ENCODE measurements at regions not wholly inside any gene's neighbourhood (a gene's known extent, or its start where the extent isn't known, plus 50 kb on each side); places are given as distances from the start of the nearest gene placed in this dataset.

GRCh38 chr18:45374878-45375630 lies 240.2 kb upstream of the SLC14A2 start:
- TF ChIP-seq CTCF (IDR thresholded peaks at IDR 0.05; ENCODE audit: low read depth, low read length) (no peak), MYC (IDR thresholded peaks at IDR 0.05; ENCODE audit: low read depth, low read length) (no peak), POLR2A (IDR thresholded peaks at IDR 0.05; ENCODE audit: extremely low read depth, insufficient read length) (no peak), MAX (IDR thresholded peaks at IDR 0.05; ENCODE audit: low read depth, low read length) (no peak)
